GM19372 (cell line): ENCODE measurements at regions not wholly inside any gene's neighbourhood (a gene's known extent, or its start where the extent isn't known, plus 50 kb on each side); places are given as distances from the start of the nearest gene placed in this dataset.
"Not testable (repeated sequence)": the region's sequence is repeated elsewhere in the genome, so short reads cannot be mapped to it uniquely, and the experiment has no call there.

ENCODE experiments used
- ATAC-seq: cut with Tn5 transposase; IDR thresholded peaks from one replicate; pipeline ENCODE4 v1.9.1; 2021; ENCODE audit warnings: mild to moderate bottlenecking, low read depth, moderate library complexity; ENCODE audit not compliant: unreplicated experiment

DNA sequence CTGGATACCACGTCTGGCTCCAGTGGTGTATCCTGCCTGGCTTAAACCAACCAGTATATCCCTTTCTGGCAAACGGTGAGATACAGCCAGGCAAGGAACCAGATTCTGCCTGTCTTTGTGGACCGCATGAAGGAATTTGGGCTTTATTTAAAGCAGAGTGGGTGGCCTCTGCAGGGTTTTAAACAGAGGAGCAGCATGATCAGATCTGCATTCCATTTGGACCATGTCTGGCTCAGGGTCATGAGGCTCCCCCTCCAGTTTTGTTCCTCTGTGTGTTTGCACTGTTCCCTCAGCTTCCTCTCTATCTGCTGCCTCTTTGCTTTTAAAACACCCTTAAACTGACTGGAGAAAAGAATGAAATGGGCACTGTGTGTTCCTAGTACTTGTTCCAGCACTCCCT lies 195.0 kb downstream of the GIPC2 start:
- ATAC-seq: no peak

GRCh38 chr1:78247079-78247478 lies 201.3 kb downstream of the GIPC2 start:
- ATAC-seq: no peak

DNA sequence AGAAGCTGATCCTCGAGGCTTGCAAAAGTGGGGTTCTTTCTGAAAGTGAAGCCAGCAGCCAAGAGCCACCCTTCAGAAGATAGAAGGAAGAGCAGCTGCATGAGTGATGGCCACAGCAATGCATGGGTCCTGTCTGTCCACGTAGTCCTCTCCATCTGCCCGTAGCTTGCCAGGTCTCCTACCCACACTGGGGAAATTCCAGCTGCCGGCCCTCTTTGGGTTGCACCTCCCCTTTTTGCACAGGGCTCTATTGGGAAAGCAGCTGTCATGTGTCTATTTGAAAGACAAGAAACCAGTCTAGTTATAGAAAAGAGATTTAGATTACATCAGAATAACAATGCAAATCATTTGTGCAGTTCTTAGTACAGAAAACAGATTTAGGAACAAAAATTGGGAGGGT lies 204.4 kb downstream of the GIPC2 start:
- no peak for ATAC-seq

DNA sequence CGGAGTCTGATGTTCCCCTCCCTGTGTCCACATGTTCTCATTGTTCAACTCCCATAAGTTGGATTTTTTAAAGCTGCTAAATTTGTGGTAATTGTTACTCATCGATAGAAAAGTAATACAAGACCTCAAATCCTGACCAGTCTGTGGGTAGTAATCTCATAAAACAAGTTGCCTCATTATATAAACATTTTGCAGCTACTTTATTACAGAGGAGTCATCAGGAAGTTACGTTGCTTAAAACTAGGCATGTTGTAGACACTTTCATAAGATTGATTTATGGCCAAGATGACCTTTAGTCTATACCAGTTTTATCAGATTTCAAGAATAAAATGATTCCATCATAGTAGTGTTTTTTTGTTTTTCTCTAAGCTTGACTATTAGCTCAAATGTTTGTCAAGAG lies 208.8 kb downstream of the GIPC2 start:
- no peak for ATAC-seq

GRCh38 chr1:78255383-78255782 lies 209.6 kb downstream of the GIPC2 start:
- no peak for ATAC-seq

GRCh38 chr1:78255846-78256245 lies 210.1 kb downstream of the GIPC2 start:
- ATAC-seq: no peak

DNA sequence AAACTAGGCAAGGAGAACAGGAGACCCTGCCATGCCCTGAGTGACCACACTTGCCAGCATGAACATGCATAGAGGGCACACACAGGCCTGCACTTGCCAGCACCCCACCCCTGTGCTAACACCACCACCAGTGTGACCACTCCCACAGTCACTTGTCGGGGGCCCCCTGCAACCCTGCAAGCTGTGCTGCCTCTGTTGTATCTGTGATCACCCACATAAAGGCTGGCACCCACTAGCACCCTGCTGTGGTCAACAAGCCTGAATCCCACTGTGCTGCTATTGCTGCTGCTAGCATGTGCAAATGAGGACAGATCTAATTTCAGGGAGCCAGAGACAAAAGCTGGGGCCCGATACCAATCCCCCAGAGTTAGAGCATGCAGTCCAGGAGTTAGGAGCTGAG lies 217.7 kb downstream of the GIPC2 start:
- ATAC-seq: no peak

GRCh38 chr1:78263946-78264345 lies 218.2 kb downstream of the GIPC2 start:
- no peak for ATAC-seq

DNA sequence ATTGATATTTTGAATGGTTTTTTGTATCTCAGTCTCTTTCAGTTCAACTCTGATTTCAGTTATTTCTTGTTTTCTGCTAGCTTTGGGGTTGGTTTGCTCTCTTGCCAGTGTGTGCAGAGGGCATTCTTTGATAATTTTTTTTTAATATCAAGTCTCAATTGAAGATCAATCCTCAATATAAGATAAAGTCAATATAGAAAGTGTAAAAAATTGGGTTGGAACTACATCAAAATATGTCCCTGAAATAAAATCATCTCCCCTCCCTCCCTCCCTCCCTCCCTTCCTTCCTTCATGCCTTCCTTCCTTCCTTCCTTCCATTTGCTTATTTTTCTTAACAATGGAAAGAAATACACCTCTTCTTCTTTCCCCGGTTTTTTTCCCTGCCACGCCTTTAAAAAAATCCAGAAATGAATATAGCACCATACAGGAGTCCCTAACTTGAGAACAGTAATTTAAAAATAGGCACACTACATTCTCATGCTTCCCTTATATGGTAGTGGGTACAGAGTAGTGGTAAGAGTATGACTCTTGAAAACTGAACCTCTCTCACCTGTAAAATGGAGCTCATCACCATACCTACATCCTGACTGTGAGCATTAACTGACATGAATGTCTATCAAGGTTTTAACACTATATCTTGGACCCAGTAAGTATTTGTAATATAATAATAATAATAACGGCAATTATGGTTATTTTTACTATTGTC lies 221.9 kb downstream of the GIPC2 start:
- ATAC-seq: no peak

- ATAC-seq: no peak
These were observed 221.2 kb upstream of the PTGFR start for GRCh38 chr1:78269591-78269990.

GRCh38 chr1:78271423-78271822 lies 219.4 kb upstream of the PTGFR start:
- ATAC-seq: not testable (repeated sequence)

DNA sequence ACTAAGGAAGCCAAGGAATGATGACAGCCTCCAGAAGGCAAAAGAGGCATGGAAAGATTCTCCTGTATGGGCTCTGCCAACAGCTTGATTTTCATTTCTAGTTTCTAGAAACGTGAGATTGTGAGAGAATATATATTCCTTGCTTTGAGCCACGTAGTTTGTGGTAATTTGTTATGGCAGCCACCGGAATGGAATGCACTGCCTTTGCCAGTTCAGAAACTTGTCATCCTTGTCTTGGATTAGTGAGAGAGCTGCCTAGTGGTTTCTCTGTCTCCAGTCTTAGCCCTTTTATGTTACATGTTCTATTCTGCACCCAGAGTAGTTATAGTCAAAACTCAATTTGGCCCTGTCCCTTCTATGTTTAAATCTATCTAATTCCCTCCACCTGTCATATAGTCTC lies 216.0 kb upstream of the PTGFR start:
- no peak for ATAC-seq

GRCh38 chr1:78275456-78275855 lies 215.3 kb upstream of the PTGFR start:
- no peak for ATAC-seq

GRCh38 chr1:78275906-78276685 lies 214.7 kb upstream of the PTGFR start:
- ATAC-seq: no peak

GRCh38 chr1:78277253-78277652 lies 213.5 kb upstream of the PTGFR start:
- ATAC-seq: no peak

DNA sequence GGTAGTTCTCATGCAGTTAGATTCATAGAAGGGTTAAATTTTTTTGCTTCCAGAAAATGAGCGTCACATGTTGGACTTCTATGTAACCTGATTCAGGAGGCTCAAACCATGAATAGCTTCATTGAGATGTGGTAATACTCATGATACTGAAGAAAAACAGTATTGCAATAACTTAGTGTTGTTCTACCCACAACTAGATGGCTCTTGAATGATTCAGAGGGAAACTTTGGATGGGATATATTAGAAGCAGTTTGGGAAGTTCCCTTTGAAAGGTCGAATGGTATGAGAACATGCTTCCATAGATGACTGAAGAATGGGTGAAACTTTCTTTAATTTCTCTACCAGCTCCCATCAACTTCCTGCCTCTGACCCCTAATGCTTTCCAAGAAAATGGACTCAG lies 211.7 kb upstream of the PTGFR start:
- no peak for ATAC-seq

DNA sequence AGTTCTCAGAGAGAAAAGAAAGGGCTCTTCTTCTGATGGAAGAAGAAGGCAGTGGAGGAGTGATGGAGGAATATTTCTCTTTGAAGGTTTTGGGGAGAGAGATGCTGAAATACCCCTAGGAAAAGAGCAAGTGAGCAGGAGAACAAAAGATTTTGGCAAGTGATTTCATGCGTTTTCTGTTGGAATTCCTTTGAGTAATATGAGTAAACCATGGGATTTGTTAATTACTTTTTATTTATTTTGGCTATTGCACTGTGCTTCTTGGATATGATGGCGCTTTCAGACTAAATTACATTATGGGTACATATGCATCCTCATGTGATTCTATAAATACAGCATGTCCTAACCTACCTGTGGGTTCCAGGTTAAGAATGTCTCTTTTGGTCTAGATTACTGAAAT lies 210.1 kb upstream of the PTGFR start:
- no peak for ATAC-seq

DNA sequence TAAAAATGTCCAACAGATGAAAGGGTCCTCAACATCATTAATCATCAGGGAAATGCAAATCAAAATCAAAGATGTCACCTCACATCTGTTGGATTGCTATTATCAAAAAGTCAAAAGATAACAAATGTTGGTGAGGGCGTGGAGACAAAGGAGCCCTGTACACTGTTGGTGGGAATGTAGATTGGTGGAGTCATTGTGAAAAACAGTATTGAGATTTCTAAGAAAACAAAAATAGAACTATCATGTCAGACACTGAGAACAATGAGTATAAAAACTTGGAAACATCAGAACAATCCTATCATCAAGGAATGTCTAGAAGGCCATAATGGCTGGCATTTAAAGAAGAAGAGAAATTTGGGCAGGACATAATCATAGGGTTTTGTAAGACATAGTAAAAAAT lies 209.2 kb upstream of the PTGFR start:
- ATAC-seq: no peak

DNA sequence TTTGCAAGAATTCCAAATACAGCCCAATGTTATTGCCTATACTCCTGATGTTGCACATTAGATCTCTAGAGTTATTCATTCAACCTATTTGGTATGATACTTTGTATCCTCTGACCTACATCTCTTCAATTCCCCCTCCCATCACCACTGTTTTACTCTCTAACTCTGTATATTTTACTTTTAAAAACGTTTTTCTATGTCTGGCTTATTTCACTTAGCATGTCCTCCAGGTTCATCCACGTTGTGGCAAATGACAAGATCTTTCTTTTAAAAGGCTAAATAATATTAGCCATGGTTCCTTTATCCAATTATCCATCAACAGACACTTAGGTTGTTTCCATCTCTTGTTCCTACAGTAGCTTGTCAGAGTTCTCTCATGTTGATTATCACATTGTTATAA lies 207.1 kb upstream of the PTGFR start:
- no peak for ATAC-seq

DNA sequence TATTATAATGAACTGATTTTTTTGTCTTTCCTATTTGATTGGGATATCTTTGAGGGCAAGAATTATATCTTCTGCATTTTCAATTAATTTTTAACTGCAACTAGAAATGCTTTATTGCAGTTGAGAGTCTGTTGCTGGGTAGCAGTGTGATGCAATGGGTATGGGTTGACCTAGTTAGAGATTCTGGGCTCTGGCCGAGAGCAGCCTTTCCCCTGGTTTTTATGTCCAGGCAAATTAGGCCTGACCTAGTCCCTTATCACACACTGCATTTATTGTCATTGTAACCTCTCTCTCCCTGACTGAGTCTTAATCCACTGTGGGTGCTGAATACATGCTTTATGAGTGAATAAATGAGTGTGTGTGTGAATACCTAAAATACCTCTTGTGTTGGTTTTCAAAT lies 206.4 kb upstream of the PTGFR start:
- no peak for ATAC-seq

GRCh38 chr1:78286686-78287085 lies 204.1 kb upstream of the PTGFR start:
- ATAC-seq: no peak

GRCh38 chr1:78289603-78290002 lies 201.2 kb upstream of the PTGFR start:
- ATAC-seq: no peak
